Fibroblast of lung (primary cell): ENCODE measurements at regions not wholly inside any gene's neighbourhood (a gene's known extent, or its start where the extent isn't known, plus 50 kb on each side); places are given as distances from the start of the nearest gene placed in this dataset.

Experiments used
- DNase-seq, 2 donors: peaks; one replicate each; pipeline versions ENCODE4 v3.0.0 to v3.0.0-alpha.2; 2010; ENCODE audit warnings: low read depth in 2 of 2
- H2AFZ ChIP-seq: 2 replicates; pipeline ENCODE4 v1.5.1; 2012; ENCODE audit warnings: low read length, control low read depth, inconsistent platforms
- H3K27ac ChIP-seq: 2 replicates; pipeline ENCODE4 v1.5.1; 2011; ENCODE audit warnings: low read length, control low read depth; ENCODE audit not compliant: insufficient read depth
- H3K27me3 ChIP-seq: 2 replicates; pipeline ENCODE4 v1.5.1; 2011; ENCODE audit warnings: mild to moderate bottlenecking, low read length; ENCODE audit not compliant: control insufficient read depth, insufficient read depth
- H3K36me3 ChIP-seq: 2 replicates; pipeline ENCODE4 v1.5.1; 2011; ENCODE audit warnings: low read length; ENCODE audit not compliant: control insufficient read depth, insufficient read depth
- H3K4me1 ChIP-seq: 2 replicates; pipeline ENCODE4 v1.5.1; 2011; ENCODE audit warnings: low read length; ENCODE audit not compliant: control insufficient read depth, insufficient read depth; ENCODE audit errors: extremely low read depth
- H3K4me2 ChIP-seq: 2 replicates; pipeline ENCODE4 v1.5.1; 2011; ENCODE audit warnings: low read length, control low read depth; ENCODE audit not compliant: insufficient read depth; ENCODE audit errors: extremely low read depth
- H3K4me3 ChIP-seq, 4 experiments: fragments of 200-600 bp in 1 of 4; sonication (generic) in 1 of 4; replicated peaks in 1 of 4; 2 replicates each; pipeline ENCODE4 v1.5.1; 2011 to 2016; ENCODE audit warnings: low read length in 4 of 4, low read depth in 3 of 4, mild to moderate bottlenecking in 3 of 4, control low read depth in 2 of 4, inconsistent platforms in 1 of 4, mixed read lengths in 1 of 4; ENCODE audit not compliant: insufficient read depth in 1 of 4; ENCODE audit errors: control extremely low read depth in 1 of 4
- H3K79me2 ChIP-seq: 2 replicates; pipeline ENCODE4 v1.5.1; 2012; ENCODE audit warnings: mild to moderate bottlenecking, low read length, inconsistent platforms; ENCODE audit not compliant: control insufficient read depth, insufficient read depth
- H3K9ac ChIP-seq: 2 replicates; pipeline ENCODE4 v1.5.1; 2011; ENCODE audit warnings: mild to moderate bottlenecking, low read length, control low read depth; ENCODE audit not compliant: insufficient read depth
- H3K9me3 ChIP-seq: 2 replicates; pipeline ENCODE4 v1.5.1; 2012; ENCODE audit warnings: low read depth, low read length; ENCODE audit not compliant: control insufficient read depth, insufficient read depth
- H4K20me1 ChIP-seq: 2 replicates; pipeline ENCODE4 v1.5.1; 2011; ENCODE audit warnings: low read length; ENCODE audit not compliant: control insufficient read depth, insufficient read depth; ENCODE audit errors: extremely low read depth
- CTCF ChIP-seq, 2 donors: IDR thresholded peaks in 1 of 2; conservative IDR thresholded peaks in 1 of 2; 1 replicate in 1 of 2; 2 replicates in 1 of 2; pipeline ENCODE4 v1.5.1; 2011 to 2012; ENCODE audit warnings: low read length in 2 of 2, control low read depth in 1 of 2, inconsistent platforms in 1 of 2, low read depth in 1 of 2, mild to moderate bottlenecking in 1 of 2
- EZH2 ChIP-seq: IDR thresholded peaks from 2 replicates; pipeline ENCODE4 v1.5.1; 2012; ENCODE audit warnings: low read length, control low read depth, mild to moderate bottlenecking; ENCODE audit errors: missing control alignments

- Histone ChIP-seq H3K9ac (no peak overlapping the region), H3K4me2 (peak overlapping the region; percentile 3), H3K9me3 (no peaks in the 10 kb centered on the region), H4K20me1 (no peaks in the 10 kb centered on the region), H3K27me3 (no peaks in the 10 kb centered on the region), H3K79me2 (no peaks in the 10 kb centered on the region), H3K4me3 (no peak overlapping the region), H2AFZ (no peak overlapping the region), H3K27ac (no peak overlapping the region), H3K4me1 (peaks cover 9% of the 10 kb centered on the region), H3K36me3 (no peaks in the 10 kb centered on the region)
- TF ChIP-seq CTCF (conservative IDR thresholded peaks at IDR 0.05 in 1 of 2, IDR thresholded peaks at IDR 0.05 in 1 of 2; ENCODE audit: low read depth in 1 of 2, low read length in 2 of 2) (no peak), EZH2 (no peak)
- DNase-seq = peak; percentile 77 to 92
Observed at GRCh38 chr6:128569732-128570679, 49.6 kb upstream of the PTPRK start.
